ENCODE measurements at regions not wholly inside any gene's neighbourhood (a gene's known extent, or its start where the extent isn't known, plus 50 kb on each side); places are given as distances from the start of the nearest gene placed in this dataset.

DNA sequence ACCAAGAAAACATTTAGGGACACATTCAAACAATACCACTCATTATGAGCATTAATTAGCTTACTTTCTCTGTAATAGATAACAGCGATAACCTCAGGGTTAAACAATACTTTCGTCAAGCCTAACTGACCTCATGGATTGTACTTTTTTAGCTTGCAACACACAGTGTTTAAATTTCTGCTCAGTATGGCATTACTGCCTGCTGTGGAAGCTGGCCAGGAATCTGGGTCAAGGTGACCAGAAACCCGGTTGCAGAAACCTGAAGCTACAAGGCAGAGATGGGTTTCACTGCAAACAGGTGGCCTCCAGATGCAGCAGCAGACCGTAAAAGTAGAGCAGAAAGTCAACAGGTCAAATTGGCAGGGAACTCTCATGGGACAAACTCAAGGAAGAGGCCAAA, 123.8 kb upstream of the FHL2 start:
- peak in 1 of 4 donors; percentile 13 for ATAC-seq
- H3K4me3 ChIP-seq, result no peak overlapping the region
- TF ChIP-seq, protein P1, sequence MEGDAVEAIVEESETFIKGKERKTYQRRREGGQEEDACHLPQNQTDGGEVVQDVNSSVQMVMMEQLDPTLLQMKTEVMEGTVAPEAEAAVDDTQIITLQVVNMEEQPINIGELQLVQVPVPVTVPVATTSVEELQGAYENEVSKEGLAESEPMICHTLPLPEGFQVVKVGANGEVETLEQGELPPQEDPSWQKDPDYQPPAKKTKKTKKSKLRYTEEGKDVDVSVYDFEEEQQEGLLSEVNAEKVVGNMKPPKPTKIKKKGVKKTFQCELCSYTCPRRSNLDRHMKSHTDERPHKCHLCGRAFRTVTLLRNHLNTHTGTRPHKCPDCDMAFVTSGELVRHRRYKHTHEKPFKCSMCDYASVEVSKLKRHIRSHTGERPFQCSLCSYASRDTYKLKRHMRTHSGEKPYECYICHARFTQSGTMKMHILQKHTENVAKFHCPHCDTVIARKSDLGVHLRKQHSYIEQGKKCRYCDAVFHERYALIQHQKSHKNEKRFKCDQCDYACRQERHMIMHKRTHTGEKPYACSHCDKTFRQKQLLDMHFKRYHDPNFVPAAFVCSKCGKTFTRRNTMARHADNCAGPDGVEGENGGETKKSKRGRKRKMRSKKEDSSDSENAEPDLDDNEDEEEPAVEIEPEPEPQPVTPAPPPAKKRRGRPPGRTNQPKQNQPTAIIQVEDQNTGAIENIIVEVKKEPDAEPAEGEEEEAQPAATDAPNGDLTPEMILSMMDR (IDR thresholded peaks at IDR 0.05), result no peak
- WGBS, 3 donors, result 23 to 49% (median 46%) methylated on average over 4 of the region's 4 CpGs
- no peaks in the 10 kb centered on the region for H3K27me3 ChIP-seq (ENCODE audit: insufficient read depth in 3 of 3, low read length in 2 of 3)
- no peaks in the 10 kb centered on the region for H3K9me3 ChIP-seq
- DNase-seq, result no peak
- intact Hi-C loops (cut with DNase I), result loop anchor here in 1 of 2 donors (2.0 kb wide), 1 partner anchor 154 kb away; no protein-coding TSS in a partner anchor
- no peaks in the 10 kb centered on the region for H3K36me3 ChIP-seq (ENCODE audit: insufficient read depth in 1 of 2, low read depth in 1 of 2)
- H3K27ac ChIP-seq, result no peak overlapping the region
- H3K4me1 ChIP-seq, result peaks cover 12% of the 10 kb centered on the region

- DNase-seq, result no peak
- 63 to 91% (median 67%) methylated on average over 6 of the region's 6 CpGs for WGBS, 3 donors
- ATAC-seq, result peak in 1 of 4 donors; percentile 40
- H3K27me3 ChIP-seq (ENCODE audit: insufficient read depth in 3 of 3, low read length in 2 of 3), result no peaks in the 10 kb centered on the region
- no peaks in the 10 kb centered on the region for H3K9me3 ChIP-seq
- H3K27ac ChIP-seq, result no peak overlapping the region
- H3K4me3 ChIP-seq, result no peak overlapping the region
- intact Hi-C loops (cut with DNase I), result loop anchor here (1.0 to 2.0 kb wide), 3 partner anchors 152 to 177 kb away; no protein-coding TSS in a partner anchor
- peaks cover 21% of the 10 kb centered on the region for H3K4me1 ChIP-seq
- no peaks in the 10 kb centered on the region for H3K36me3 ChIP-seq (ENCODE audit: insufficient read depth in 1 of 2, low read depth in 1 of 2)
- TF ChIP-seq, protein P1 (IDR thresholded peaks at IDR 0.05), result no peak
Observed at GRCh38 chr2:105521616-105522015, 122.8 kb upstream of the FHL2 start.

DNA sequence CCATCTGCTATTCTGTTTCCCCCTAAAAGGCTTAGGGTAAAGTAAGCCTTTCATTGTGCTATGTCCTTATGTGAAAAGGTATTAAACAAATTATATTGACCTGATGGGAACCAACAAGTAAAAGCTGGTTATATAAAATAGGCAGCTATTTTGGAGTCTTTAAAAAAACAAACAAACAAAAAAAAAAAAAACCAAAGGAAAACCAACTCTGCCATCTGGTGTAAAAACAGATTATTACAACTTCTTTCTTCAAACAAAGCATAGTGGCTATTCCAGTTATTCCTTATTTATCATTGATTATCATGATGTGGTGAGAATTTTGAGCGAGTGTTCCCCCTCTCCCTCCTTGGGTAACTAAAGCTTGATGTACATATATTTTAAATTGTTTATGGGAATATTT, 122.3 kb upstream of the FHL2 start:
- intact Hi-C loops (cut with DNase I), result loop anchor here in 1 of 2 donors (1.0 to 2.0 kb wide), 2 partner anchors 152 to 176 kb away; no protein-coding TSS in a partner anchor
- TF ChIP-seq, protein P1 (IDR thresholded peaks at IDR 0.05), result peak; percentile 72
- no peaks in the 10 kb centered on the region for H3K9me3 ChIP-seq
- no peak overlapping the region for H3K27ac ChIP-seq
- no peak for DNase-seq
- H3K4me1 ChIP-seq, result peaks cover 26% of the 10 kb centered on the region
- H3K36me3 ChIP-seq (ENCODE audit: insufficient read depth in 1 of 2, low read depth in 1 of 2), result no peaks in the 10 kb centered on the region
- peak in 1 of 4 donors; percentile 27 for ATAC-seq
- WGBS, 3 donors, result 8 to 15% (median 9%) methylated on average over 1 of the region's 1 CpG
- no peaks in the 10 kb centered on the region for H3K27me3 ChIP-seq (ENCODE audit: insufficient read depth in 3 of 3, low read length in 2 of 3)
- no peak overlapping the region for H3K4me3 ChIP-seq

DNA sequence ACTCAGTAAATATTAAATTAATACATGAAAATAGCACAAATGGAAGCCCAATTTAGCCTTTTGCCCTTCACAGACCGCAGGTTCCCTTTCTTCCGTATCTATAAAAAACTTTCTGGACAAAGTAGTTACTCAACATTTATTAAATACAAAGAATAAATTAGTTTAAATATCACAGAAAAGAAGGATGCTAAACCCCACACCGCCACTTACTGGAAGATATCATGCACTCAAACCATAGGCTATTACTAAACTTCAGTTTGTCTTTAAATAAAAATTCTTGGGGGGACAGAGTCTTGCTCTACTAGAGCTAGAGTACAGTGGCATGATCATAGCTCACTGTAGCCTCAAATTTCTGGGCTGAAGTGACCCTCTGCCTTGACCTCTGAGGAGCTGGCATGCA, 120.7 kb upstream of the FHL2 start:
- H3K27ac ChIP-seq, result no peak overlapping the region
- whole genome bisulfite sequencing, 3 donors, result 73 to 94% (median 74%) methylated on average over 3 of the region's 3 CpGs
- no peaks in the 10 kb centered on the region for H3K27me3 ChIP-seq (ENCODE audit: insufficient read depth in 3 of 3, low read length in 2 of 3)
- no peaks in the 10 kb centered on the region for H3K36me3 ChIP-seq (ENCODE audit: insufficient read depth in 1 of 2, low read depth in 1 of 2)
- ATAC-seq, result no peak
- intact Hi-C loops (cut with DNase I), result no loop called here
- TF ChIP-seq, protein P1 (IDR thresholded peaks at IDR 0.05), result no peak
- H3K4me1 ChIP-seq, result peaks cover 39% of the 10 kb centered on the region
- no peak overlapping the region for H3K4me3 ChIP-seq
- DNase-seq, result no peak
- H3K9me3 ChIP-seq, result no peaks in the 10 kb centered on the region

DNA sequence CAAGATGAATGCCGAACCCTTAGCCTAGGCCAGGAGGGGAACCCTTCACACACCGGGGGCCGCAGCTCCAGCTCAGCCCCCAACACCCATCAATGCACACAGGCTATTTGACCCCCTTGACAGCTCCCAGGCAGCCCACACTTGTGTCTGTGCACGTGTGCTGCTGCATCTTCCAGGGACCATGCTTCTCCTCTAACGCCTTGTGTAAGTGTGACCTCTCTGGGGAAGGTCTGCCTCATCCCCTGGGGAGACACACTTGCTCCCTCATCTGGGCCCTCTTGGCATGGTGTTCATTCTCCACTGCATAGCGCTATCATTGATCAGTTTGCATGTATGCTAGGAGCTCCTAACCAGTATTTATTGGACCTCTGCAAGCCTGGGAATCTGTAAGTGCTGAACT, 120.0 kb upstream of the FHL2 start:
- 81 to 87% (median 82%) methylated on average over 6 of the region's 6 CpGs for WGBS, 3 donors
- intact Hi-C loops (cut with DNase I), result no loop called here
- no peak overlapping the region for H3K4me3 ChIP-seq
- DNase-seq (no peak), ATAC-seq (no peak)
- TF ChIP-seq, protein P1 (IDR thresholded peaks at IDR 0.05), result no peak
- no peaks in the 10 kb centered on the region for H3K27me3 ChIP-seq (ENCODE audit: insufficient read depth in 3 of 3, low read length in 2 of 3)
- H3K36me3 ChIP-seq (ENCODE audit: insufficient read depth in 1 of 2, low read depth in 1 of 2), result no peaks in the 10 kb centered on the region
- H3K27ac ChIP-seq, result no peak overlapping the region
- peaks cover 39% of the 10 kb centered on the region for H3K4me1 ChIP-seq
- H3K9me3 ChIP-seq, result no peaks in the 10 kb centered on the region
